GM21515 (cell line): ENCODE measurements at regions not wholly inside any gene's neighbourhood (a gene's known extent, or its start where the extent isn't known, plus 50 kb on each side); places are given as distances from the start of the nearest gene placed in this dataset.
"Not testable (repeated sequence)": the region's sequence is repeated elsewhere in the genome, so short reads cannot be mapped to it uniquely, and the experiment has no call there.

Source experiments
- ATAC-seq: cut with Tn5 transposase; IDR thresholded peaks from one replicate; pipeline ENCODE4 v1.9.1; 2021; ENCODE audit not compliant: unreplicated experiment

DNA sequence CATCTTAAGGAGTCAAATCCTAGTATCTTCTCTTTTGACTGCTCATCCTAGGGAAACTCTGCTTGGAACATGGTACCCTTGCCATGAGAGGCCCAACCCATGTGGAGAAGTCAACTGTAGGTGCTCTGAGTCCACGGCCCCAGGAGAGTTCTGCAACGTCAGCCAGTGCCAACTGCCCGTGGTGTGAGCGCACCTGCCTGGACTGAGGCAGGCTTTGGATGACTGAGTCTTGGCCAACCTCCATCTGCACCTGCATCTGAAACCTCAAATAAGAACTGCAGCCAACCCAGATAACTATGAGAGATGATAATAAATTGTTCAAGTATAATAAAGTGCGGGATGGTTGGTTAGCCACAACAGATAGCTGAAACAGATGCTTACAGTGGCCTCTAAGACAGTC is 772.0 kb downstream of the TRIML1 start:
- no peak for ATAC-seq

DNA sequence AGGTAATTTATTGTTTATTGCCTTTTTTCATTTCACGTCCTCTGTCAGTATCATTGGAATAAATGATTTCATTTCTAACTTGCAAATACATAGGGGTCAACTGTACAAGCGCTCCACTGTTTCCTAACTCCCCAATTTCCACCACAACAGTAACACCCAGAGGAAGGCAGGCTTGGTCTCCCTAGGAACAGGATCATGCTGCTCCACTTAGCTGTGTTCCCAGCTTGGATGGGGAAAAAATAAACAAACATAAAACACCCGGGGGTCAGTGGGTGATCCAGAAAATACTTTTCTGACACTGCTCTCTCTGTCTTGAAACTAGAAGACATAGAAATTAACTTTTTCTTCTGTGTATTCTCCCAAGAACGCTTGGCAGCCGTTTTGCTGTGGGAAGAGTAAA is 772.5 kb downstream of the TRIML1 start:
- no peak for ATAC-seq

DNA sequence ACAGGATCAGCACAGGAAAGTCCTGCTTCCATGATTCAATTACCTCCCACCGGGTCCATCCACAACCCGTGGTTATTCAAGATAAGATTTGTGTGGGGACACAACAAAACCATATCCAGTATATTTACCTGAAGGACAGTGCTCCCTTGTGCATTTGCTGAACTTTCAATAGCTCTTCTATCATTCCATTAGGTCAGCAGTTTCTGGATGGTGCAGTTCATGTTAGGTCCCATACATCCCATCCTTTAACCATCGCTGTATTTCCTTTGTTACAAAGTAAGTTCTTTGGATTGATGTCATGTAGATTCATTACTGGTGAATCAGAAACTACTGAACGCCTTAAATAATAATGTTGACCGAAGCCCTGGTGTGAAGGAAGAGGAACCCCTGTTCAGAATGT is 775.9 kb downstream of the TRIML1 start:
- no peak for ATAC-seq

DNA sequence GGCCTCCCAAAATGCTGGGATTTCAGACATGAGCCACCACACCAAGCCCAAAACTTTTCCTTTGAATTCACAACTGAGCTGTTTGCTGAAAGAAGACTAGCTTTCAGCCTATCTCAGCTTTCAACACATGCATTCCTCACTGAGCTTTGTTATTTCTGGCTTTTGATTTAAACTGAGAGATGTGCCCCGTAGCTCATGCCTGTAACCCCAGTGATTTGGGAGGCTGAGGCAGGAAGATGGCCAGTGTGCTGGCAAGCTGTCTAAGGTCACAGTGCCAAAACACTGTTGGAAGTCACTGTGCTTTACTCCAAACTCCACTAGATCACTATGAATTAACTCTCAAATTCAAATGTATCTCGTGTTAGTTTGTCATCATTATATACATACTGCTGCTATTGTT is 779.5 kb downstream of the TRIML1 start:
- ATAC-seq: no peak

DNA sequence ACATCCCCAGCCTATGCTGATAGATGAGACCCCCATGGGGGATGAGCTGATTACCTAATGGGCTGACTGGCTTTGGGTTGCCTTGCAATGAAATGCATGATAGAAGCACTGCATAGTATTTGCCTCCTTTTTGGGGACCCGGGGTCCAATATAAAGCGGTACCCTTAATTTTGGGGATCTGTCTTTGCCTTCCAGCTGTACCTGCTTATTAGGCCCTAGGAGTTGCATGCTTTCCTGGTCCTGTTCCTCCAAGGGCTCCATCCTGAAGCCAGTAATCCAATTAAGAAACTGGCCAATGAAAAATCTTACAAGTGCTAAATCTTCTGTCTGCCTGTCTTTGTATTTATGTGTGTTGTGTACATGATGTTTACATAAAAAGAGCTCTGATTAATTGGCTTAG is 791.6 kb downstream of the TRIML1 start:
- no peak for ATAC-seq

DNA sequence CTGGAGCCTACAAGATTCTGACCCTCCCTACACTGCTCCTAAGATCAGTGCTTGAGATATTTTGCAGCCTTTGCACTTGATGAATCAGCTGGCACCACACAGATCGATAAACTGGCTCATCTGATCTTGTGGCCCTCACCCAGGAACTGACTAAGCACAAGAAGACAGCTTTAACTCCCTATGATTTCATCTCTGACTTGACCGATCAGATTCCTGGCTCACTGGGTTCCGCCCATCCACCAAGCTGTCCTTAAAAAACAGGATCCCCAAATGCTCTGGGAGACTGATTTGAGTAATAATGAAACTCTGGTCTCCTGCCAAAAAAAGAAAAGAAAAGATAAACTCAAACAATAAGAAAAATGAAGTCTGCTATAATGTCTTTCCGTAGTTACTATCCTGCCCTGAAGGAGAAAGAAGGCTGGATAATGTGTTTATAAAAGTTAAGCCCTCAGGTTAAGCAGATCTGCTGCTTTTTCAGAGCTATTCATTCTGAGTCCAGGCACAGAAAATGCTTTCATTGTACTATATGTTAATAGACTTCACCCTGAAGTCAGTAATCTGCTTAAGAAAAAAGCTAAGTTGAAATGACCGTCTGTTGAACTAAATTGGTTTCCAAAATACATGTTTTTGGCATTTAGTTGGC is 795.2 kb downstream of the TRIML1 start:
- ATAC-seq: no peak

DNA sequence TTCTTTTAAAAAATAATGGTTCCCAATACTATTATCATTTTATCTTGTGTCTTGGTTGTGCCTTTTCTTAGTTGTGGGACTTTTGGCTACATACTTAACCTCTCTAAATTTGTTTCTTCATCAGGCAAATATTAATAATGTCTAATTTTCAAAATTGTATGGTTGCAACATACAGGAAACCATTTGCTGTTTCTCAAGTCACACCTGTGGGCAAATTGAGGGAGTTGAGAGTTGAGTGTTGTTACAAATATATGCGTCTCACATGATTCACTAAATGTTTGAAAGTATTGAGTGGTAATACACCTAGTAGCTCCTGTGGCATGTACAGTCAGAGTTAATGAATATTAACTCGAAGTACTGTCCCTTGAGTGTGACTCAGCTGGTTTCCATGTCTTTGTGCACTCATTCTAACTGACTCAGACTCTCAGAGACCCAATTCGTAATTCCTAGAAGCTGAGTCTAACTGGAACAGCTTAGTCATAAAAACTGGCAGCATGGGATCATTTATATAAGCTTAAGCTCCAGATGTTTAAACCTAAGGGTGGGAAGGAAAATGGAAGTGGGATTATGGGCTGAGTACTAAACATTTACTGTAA is 802.4 kb downstream of the TRIML1 start:
- ATAC-seq: no peak

DNA sequence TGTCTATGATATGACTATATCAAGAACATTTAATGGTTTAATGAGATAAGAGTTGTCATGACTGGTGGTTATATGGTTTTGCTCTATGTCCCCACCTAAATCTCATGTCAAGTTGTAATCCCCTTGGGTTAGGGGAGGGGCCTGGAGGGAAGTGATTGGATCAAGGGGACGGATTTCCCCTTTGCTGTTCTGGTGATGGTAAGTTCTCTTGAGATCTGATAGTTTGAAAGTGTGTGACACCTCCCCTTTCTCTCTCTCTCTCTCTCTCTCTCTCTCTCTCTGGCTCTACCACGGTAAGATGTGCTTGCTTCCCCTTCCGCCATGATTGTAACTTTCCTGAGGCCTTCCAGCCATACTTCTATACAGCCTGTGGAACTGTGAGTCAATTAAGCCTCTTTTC is 803.4 kb downstream of the TRIML1 start:
- ATAC-seq: no peak

DNA sequence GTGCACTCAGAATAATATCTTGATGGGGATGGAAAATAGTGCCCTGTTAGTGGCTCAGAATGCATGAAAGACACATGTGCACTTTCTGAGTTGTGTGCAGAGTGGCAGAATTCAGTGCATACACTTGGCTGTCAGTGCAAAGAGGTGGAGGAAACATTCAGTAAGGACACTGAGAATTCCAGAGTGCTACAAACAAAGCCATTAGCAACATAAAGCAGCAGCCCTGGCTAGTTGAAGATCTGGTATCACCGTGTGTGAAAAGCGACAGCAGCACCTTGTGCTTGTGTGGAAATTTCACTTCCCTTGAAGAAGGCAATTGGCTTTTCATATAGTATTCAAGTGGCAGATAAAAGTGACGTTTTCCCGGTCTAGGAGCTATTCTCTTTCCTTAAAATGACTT is 810.4 kb downstream of the TRIML1 start:
- ATAC-seq: no peak

DNA sequence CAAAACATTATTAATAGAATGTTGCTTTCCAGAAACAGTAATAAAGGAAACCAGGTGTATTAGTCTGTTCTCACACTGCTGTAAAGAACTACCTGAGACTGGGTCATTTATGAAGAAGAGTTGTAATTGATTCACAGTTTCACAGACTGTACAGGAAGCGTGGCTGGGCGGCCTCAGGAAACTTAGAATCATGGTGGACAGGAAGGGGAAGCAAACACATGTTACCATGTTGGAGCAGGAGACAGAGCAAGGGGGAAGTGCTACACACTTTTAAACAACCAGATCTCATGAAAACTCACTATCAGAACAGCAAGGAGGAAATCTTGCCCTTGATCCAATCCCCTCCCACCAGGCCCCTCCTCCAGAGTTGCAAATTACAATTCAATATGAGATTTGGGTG is 815.8 kb downstream of the TRIML1 start:
- no peak for ATAC-seq

DNA sequence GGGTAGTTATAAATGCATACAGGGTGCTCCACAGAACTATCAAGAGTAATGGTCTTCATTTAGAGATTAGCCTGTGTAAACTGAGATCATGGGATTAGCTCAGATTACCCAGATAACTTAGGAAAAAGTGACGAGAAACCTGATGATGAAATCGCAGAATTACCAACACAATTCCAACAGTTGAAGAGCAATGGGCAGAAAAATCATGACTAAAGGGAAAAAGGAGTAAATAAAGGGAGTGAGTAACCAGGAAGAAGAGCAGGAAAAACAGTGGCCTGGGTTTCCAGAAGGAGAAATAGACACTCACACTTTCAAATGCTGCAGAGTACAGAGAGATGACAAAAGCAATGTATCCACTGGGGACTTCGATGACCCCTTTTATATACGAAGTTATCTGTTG is 817.3 kb downstream of the TRIML1 start:
- ATAC-seq: no peak

DNA sequence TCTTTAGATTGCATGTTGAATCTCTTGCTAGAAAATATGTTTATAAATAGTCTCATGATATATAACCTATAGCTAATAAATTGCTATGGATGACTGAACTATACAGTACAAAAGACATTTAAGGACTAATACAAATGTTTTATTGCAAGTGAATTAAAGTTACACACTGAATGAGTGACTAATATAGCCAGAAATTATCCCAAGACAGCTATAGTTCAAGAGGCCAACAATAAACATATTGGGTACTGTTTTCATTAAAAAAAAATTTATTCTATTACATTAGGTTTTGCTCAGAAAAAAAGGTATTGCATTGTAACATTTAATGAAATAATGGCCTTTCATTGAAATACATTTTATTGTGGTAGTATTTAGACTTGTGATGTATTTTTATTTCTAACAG is 819.1 kb downstream of the TRIML1 start:
- ATAC-seq: no peak

DNA sequence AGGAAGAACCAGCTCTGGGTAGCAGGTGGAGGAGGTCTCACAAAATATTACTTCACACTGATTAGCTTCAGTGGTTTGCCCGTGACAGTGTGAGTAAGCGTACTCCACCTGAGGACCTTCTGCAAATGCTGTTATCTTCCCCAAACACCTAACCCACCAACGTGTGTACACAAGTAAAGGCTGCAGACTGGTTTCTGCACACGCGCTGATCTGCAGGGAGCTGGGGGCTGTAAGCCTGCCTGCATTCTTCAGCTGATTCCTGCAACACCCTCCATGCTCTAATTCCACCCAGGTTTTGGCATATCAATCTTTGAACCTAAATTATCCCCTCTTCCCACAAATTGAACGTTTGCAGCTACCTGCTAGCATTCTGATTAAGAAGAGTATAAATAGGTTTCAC is 820.2 kb downstream of the TRIML1 start:
- no peak for ATAC-seq

DNA sequence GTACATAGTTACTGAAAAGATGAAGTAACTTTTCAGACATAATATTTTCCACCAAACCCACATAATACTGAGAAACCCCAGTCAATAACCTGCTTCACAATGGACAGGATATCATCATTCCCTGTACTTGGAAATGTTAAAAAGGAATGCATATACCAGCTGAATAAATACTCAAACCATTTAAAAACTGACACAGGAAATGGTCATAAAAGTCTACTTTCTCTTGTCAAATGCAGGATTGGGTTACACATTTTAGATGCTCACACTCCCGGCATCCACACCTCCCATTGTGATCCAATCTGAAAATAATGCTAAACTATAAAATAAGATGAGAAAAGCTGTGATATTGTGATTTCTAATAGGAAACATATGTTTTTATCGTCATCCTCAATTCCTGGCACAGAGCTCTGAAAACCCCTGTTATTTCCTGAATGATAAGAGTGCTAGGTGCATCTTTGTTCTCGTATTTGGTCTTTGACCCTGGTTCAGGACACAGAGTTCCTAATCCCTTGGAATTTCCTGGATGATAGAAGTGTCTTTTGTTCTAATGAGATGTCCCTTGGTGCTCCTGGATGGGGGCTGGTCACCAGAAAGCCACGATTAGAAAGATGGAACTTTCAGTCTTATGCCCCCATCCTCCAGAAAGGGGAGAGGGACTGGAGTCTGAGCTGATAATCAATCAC is 821.3 kb downstream of the TRIML1 start:
- no peak for ATAC-seq

DNA sequence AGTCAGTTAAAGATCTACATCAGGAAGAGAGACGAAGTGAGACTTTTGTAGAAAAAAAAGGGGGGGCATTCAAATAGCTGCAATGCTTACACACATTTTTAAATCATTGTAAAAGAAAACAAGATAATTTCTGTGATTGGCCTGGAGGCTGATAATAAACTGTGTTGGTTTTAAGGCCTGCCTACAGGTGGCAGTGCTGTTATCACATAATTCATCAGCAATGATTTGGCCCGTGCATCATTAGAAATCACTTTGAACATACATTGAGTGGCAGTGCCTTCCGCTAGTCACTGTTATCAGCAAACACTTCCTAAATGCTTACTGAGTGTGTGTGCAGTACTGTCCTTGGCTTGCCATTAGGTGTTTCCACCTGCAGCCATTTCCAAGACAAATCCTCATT is 831.9 kb downstream of the TRIML1 start:
- no peak for ATAC-seq

DNA sequence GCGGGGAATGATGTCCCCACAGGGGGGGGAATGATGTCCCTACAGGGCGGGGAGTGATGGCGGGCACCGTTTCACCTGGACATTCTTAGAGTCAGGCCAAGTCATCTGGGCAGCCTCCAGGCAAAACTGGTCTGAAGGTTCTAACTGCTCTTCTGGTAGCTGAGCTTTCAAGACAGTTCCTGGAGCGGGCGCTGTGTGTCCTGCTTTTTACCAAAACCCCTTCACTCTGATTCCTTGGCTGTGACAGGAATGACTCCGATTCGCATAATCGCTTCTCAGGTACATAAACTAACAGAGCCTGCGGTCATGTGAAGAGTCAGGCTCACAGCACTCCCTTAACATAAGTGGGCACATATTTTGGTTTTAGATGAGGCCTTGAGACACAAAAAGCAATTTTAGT is 836.0 kb downstream of the TRIML1 start:
- no peak for ATAC-seq

DNA sequence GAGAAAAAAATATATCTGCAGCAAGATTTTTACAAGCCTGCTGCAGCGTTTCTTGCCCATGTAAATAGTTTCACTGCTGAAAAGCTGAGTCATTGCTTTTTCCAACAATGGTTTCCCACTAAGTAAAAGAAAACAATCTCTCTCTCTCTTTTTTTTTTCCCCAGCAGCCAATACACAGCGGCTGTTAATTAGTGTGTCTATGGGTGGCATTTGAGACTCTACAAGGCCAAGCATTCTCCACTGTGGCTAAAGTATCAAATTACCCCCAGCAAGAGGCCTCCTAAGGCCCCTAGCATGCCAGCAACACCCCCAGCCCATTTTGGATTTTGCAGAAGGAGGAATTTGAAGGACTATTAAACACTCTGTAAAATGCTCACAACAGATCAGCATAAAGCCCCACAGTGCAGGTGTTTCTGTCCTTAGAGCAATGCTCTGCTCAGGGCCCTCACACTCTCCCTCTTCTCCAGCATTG is 837.4 kb downstream of the TRIML1 start:
- no peak for ATAC-seq

DNA sequence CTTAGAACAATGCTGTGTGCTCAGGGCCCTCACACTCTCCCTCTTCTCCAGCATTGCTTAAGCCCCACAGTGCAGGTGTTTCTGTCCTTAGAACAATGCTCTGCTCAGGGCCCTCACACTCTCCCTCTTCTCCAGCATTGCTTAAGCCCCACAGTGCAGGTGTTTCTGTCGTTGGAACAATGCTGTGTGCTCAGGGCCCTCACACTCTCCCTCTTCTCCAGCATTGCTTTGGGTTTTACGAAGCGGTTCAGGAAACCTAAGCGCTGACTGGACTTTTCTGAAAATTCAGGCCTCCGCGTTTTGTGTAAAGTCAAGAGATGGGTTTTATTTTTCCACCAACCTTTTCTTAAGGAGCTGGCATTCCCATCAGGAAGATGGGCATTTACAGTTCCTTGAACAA is 838.0 kb downstream of the TRIML1 start:
- not testable (repeated sequence) for ATAC-seq

DNA sequence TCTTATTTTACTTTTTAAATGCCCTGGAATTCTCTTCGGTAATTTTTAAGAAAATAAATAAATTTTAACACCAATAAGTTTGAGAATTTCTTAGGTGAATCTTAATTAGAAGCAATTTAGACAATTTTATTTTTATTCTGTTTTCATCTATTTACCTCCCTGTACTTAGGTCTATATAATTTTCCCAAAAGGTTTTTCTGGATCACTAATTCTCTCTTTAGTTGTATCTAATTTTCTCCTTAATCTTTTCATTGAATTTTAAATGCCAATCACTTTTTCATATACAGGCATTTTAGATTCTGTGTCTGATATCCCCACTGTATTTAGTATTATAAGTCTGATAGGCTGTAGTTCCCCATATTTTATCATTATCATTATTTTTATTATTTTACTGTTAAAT is 845.3 kb downstream of the TRIML1 start:
- ATAC-seq: no peak

DNA sequence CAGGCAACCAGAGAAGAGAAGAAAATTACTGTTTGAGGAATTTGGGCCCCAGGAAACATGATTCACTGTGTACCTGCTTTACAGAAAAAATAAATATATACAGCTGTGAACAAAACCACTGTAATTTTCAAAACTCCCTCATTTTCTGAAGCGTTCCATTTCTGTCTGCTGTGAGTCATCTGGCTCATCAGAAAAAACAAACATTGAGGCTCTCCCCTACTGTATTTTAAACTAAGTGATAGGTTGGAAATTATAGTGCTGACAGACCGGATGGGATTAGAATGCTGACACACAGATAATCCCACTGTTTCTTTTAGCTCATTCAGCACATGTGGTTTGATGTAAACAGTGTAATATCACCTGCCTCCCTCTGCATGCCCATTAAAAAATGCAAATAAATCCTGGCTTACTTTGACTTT is 847.0 kb downstream of the TRIML1 start:
- ATAC-seq: no peak

DNA sequence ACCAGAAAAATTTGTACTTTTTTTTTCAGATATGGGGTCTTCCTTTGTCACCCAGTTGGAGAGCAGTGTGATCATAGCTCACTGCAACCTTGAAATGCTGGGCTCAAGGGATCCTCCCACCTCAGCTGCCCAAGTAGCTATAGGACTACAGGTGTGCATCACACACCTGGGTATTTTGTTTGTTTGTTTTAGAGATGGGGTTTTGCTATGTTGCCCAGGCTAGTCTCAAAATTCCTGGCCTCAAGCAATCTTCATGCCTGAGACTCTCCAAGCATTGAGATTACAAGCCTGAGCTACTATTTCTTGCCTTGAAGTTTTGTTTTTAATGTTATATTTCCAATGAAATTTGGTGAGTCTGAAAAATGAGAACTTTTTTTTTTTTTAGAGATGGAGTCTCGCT is 847.8 kb downstream of the TRIML1 start:
- ATAC-seq: no peak

DNA sequence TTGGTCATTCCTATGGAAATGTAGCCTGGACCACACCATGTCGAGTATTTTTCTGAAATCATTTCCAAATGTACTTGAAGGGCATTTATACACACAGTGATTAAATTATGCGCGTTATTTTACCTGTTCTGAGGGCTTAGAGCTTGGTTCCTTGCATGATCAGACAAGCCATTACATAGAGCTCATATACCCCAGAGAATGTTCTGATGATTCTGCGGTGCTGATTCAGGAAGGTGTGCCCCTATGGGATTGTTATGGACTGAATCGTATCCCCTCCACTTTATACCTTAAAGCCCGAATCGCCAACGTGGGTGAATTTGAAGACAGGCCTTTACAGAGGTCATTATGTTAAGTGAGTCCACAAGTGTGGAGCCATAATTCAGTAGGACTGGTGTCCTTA is 848.9 kb downstream of the TRIML1 start:
- ATAC-seq: no peak

DNA sequence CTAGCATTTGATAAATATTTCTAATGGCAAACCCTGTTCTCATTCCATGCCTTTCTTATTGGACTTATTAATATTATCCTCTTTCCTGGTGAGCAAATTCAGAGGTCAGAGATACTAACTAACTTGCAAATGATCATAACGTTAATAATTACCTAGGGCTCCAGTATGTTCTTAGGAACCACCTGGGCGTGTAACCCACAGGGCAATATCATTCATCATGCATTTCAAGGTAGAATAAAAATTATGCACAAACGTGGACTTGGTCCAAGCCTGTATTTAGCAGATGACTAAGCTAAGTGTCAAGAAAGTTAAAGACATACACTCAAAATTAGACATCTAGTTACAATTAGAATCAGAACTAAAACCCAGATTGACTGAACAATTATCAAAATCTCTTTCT is 850.1 kb downstream of the TRIML1 start:
- no peak for ATAC-seq
